ENCODE measurements at regions not wholly inside any gene's neighbourhood (a gene's known extent, or its start where the extent isn't known, plus 50 kb on each side); places are given as distances from the start of the nearest gene placed in this dataset.

DNA sequence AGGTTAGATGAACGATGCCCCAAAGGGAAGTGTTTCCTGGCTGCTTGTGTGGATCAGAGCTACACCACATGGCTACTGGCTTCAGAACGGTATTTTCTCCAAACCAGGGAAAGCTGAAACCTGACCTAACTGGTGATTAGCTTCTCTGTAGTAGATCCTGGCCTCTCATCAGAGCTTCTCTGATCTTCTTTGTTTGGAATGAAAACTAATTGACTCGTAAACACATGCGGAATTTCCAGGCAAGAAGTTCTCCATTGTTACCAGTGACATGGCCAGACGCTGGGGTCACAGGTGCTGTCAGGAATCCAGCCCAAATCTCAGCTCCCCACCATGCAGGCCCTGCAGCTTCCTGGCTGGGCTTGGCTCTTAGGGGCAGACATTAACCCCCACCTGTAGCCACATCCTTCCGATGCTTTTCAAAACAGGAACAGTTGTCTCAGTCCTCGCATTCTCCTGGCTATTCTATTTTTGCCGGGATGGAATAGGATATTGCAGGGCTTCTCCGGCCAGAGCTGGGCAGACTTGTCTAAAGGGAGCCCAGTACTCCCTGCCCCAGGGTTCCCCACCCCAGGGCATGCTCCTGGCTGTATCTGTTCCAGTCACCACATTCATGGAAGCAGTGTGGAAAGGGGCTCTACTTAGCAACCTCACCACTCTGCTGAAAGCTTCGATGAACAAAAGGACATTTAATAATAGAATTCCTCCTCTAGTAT is 305.4 kb upstream of the F9 start:
- TF ChIP-seq POLR2A (IDR thresholded peaks at IDR 0.05): no peak
- TF ChIP-seq, protein P1, sequence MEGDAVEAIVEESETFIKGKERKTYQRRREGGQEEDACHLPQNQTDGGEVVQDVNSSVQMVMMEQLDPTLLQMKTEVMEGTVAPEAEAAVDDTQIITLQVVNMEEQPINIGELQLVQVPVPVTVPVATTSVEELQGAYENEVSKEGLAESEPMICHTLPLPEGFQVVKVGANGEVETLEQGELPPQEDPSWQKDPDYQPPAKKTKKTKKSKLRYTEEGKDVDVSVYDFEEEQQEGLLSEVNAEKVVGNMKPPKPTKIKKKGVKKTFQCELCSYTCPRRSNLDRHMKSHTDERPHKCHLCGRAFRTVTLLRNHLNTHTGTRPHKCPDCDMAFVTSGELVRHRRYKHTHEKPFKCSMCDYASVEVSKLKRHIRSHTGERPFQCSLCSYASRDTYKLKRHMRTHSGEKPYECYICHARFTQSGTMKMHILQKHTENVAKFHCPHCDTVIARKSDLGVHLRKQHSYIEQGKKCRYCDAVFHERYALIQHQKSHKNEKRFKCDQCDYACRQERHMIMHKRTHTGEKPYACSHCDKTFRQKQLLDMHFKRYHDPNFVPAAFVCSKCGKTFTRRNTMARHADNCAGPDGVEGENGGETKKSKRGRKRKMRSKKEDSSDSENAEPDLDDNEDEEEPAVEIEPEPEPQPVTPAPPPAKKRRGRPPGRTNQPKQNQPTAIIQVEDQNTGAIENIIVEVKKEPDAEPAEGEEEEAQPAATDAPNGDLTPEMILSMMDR (IDR thresholded peaks at IDR 0.05): no peak
